Activated CD4-positive, alpha-beta T cell treated with anti-CD3 and anti-CD28 coated beads, Interleukin-2, Interleukin-6, amounts not matched to agents 100 ng/mL and 50 ng/mL, durations not matched to agents 16 hours and 8 hours (primary cell): ENCODE measurements at regions not wholly inside any gene's neighbourhood (a gene's known extent, or its start where the extent isn't known, plus 50 kb on each side); places are given as distances from the start of the nearest gene placed in this dataset.
"Not testable (repeated sequence)": the region's sequence is repeated elsewhere in the genome, so short reads cannot be mapped to it uniquely, and the experiment has no call there.

ENCODE experiments used
- DNase-seq: peaks from one replicate; pipeline ENCODE4 v3.0.0-alpha.2; 2020

DNA sequence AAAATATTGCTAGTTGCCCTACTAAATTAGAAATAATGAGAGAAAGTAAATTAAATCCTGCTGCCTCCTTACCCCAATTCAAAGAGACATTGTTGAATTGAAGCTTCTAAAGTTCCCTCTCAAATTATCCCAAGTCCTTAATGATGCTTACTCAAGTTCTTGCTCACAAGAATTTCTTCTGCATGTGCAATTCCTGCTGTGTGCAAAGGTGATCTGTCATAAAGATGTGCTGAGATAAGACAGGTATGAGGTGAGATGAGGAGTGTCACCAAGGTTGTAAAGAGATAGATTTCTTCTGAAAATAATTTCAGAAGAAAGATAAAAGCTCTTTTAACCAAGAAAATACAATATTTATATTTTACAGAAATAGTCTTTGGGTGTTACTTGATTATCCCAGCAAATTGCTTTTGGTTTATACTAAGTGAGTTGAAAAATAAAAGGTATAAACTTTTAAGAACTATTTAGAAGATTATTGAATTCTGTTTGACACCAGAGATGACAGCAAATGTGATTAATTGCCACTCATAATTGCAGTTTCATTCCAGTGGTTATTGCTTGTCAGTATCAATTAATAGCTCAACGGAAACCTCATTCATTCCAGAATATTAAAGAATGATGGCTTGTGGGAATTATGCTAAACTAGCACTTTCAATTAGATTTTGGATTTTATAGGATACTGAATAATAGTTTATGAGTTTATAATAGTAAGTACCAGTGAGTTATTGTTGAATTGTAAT lies 674.3 kb downstream of the STK39 start:
- no peak for DNase-seq

DNA sequence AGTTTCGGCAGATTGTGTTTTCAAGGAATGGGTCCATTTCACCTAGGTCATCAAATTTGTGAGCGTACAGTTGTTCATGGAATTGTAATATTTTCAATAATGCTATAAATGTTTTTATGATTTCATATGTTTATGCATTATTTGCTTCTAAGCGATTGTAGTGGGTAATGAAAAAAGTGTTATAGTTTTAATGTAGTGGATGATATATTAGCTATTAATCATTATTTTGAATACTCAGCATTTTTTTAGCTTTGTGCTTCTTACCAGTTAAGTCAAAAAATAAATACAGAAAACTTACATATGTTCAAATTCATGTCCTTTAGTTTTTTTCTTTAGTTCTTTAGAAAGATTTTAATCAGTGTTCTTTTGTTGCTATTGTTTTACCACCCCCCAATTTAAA lies 677.0 kb downstream of the STK39 start:
- no peak for DNase-seq

DNA sequence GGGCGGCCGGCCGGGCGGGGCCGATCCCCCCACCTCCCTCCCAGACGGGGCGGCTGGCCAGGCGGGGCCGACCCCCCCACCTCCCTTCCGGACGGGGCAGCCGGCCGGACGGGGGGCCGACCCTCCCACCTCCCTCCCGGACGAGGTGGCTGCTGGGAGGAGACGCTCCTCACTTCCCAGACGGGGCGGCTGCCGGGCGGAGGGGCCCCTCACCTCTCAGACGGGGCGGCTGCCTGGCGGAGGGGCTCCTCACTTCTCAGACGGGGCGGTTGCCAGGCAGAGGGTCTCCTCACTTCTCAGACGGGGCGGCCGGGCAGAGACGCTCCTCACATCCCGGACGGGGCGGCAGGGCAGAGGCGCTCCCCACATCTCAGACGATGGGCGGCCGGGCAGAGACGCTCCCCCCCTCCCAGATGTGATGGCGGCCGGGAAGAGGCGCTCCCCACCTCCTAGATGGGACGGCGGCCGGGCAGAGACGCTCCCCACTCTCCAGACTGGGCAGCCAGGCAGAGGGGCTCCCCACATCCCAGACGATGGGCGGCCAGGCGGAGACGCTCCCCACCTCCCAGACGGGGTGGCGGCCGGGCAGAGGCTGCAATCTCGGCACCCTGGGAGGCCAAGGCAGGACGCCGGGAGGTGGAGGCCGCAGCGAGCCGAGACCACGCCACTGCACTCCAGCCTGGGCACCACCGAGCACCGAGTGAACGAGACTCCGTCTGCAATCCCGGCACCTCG lies 675.8 kb downstream of the XIRP2 start:
- DNase-seq, result not testable (repeated sequence)

DNA sequence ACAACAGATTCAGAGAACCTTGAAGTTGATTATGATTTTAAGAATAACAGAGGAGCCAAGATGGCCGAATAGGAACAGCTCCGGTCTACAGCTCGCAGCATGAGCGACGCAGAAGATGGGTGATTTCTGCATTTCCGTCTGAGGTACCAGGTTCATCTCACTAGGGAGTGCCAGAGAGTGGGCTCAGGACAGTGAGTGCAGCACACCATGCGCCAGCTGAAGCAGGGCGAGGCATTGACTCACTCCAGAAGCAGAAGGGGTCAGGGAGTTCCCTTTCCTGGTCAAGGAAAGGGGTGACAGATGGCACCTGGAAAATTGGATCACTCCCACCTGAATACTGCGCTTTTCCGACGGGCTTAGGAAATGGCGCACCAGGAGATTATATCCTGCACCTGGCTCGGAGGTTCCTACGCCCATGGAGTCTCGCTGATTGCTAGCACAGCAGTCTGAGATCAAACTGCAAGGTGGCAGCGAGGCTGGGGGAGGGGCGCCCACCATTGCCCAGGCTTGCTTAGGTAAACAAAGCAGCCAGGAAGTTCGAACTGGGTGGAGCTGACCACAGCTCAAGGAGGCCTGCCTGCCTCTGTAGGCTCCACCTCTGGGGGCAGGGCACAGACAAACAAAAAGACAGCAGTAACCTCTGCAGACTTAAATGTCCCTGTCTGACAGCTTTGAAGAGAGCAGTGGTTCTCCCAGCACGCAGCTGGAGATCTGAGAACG lies 670.2 kb downstream of the XIRP2 start:
- not testable (repeated sequence) for DNase-seq

DNA sequence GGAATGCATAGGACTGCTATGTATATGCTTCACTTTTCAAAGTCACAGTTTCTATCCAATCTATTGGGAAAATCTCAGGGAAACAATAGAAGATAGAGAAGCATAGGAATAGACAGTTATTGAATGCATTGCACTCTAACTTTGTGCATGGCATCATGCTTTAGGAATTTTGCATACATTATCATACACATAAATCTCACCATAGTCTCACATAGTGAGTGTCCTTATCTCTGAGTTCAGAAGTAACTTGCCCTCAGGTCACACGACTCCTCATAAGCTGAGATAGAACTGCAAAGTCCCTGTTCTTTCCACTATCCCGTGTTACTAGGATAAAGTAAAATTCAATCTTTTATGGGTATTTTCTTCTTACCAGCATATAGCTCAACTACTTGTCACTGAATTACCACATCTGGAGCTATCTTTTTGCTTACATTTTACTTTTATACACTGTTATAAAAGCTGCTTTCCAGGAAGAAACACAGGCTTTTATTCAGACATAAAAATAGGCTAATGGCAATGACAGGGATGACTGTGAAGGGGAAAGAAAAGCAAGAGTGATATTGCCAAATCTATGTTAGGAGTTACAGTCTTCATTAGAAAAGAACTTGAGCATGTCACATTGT lies 666.9 kb downstream of the XIRP2 start:
- DNase-seq, result no peak

DNA sequence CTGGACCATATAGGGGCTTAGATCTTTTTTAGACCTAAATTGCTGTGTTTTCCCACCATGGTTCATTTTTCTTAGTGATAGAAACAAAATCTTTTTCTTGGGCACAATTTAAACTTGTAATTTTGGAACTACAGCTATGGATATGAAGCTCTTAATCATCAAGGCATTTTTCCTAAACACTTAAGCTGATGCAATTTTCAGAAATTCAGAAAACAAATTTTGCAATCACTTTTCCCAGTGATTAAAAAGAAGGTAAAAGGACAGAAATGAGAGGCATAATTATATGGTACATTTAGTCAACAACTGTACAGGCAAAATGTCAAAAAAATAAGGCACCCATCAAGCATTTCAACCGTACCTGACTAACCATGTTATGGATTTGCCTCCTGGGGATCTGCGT lies 665.4 kb downstream of the XIRP2 start:
- DNase-seq, result no peak

DNA sequence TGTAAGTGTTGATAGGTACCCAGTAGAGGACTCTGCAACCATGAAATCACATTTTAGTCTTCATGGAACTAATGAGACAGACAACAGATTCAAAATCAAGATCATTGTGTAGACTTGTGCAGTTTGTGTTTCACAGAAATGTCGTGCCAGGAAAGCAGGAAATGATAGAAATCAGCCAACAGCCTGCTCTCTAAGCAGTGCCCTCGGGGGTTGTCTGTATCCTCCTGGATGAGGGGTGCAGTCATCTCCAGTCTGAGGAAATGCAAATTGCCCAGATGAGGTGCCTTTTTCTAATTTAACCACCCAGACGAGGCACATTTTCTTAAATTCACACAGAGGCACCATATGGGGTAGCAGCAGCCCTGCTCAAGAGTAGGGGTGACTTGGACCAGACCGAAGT lies 663.1 kb downstream of the XIRP2 start:
- no peak for DNase-seq

DNA sequence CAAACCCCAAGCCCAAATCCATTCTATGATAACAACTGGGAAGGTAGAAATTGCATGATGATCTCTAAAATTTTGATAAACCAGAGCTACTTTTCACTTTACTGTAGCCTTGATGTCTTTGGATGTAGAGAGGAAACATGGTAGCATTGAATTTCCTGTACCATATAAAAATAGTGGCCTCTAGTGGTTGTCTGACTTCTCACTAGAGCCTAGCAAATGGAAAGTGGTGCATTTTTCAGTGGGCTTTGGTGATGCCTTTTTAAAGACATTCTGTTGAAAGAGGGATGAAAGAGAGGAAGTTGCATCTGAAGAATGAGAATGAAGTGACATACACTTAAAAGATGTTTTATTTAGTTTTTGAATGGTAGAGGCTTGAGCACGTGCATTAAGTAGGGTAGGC lies 662.2 kb downstream of the XIRP2 start:
- peak; percentile 8 for DNase-seq

DNA sequence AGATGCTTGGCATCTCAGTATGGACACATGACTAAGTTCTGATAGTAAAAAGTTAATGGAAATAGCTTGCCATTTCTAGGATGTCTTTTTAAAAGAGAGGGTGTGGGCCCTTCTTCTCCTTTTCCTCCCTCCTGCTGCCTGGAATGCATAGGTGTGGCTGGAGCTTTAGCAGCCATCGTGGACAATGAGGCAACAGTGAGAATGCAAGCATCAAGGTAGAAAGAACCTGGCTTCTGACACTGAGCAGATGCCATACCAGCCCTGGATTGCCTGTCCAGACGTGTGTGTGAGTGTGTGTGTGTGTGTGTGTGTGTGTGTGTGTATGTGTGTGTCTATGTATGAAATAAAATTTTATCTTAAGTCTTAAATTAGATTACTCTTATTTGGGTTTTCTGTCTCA lies 660.1 kb downstream of the XIRP2 start:
- DNase-seq, result no peak

DNA sequence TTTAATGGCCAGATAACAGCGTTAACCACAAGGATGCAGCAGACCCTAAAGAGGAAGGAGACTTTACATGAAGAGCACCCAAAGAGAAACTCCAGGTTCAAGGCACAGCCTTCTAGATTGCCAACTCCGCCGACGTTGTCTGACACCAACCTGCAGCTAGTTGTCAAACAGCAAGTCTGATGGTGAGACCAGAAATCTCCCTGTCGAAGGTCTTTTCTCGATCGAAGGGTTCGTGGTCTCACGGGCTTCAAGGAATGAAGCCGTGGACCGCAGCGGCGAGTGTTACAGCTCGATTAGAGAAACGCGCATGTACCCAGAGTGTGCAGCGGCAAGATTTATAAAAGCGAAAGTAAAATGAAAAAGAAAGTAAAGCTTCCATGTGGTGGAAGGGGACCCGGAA lies 656.3 kb downstream of the XIRP2 start:
- DNase-seq, result no peak

DNA sequence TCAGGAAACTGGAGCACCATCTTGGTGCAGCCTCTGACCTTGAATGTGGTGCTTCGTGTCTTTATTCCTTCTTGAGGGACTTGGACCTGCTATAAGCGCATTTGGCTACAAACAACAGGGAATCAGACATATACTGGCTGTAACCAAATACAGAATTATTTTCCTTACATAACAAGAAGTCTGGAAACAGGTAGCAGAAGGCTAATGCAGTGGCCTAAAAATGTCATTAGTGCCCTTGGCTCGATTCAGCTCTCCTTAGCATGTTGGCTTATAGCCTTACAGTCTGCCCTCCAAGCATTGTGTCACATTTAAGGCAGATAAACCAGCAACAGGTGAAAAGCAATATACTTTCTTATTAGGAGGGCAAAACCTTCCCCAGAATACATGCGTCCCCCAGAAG lies 655.4 kb downstream of the XIRP2 start:
- no peak for DNase-seq

DNA sequence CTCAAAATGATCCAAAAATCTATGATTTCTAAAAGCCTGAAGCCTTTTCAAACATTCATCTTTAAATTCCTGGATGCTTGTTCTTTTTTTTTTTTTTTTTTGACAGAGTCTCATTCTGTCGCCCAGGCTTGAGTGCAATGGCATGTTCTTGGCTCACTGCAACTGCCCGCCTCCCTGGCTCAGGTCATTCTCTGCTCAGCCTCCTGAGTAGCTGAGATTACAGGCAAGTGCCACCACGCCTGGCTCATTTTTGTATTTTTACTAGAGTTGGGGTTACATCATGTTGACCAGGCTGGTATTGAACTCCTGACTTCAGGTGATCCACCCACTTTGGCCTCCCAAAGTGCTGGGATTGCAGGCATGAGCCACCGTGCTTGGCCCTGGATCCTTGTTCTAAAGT lies 649.5 kb downstream of the XIRP2 start:
- DNase-seq, result no peak

DNA sequence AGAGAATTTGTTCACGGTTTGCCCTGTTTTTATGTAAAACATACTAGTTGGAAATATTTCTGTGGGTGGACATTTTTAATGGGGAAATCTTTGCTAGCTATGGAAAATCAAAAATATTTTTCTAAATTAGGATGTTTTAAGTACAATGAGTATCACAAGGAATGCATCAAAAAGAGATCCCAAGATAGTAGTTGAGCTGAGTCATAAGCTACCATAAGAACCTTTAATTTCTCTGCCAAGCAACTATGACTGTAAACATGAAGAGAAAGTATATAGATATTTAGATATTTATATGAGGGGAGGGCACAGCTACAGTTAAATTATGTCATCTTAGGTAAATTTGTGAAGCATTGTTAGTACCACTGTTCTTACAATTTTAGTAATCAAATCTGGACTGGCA lies 646.2 kb downstream of the XIRP2 start:
- no peak for DNase-seq

DNA sequence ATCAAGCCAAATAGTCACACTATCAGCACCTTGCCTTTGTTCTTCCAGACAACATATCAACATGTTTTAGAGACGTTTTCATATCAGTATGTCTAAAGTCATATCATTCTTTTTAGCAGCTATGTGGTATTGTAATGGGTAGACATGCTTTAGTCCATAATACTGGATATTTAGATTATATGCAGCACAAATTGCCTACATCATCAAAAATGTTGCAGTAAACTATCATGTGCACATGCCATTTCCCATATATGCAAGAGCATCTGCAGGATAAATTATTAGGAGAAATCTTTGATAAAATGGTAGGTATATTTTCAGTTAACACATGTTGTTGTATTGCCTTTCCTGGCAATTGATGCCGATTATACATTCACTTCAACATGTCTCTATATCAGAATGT lies 636.5 kb downstream of the XIRP2 start:
- no peak for DNase-seq

DNA sequence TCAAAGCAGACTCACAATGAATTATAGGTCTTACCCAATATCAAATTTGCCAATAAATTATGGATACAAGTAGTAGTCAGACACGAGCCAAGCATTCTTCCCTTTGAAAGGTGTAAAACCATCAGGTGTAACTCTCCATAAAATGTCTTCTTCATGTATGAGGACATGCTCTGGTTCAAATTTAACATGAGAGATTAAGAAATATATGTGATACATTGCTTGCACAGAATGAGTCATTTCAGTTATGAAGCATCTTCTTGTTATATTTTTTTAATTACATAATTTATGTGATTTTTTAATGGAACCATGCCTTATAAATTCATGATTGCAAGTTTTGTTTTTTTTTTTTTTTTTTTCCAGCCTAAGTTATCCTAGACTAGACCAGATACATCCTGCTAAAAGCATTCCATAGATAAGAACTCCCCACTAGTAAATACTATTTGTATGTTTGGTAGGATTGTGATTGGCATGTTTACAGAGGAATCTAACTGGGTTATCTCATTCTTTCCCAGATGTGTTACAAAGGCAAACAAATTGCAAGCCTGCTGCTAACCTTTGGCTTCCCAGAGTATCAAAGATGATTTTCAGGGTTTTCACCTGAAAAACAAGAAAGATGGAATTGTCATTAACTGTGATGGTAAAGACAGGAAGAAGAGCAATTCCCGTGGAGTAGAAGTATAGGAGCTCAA lies 621.9 kb downstream of the XIRP2 start:
- DNase-seq, result no peak

DNA sequence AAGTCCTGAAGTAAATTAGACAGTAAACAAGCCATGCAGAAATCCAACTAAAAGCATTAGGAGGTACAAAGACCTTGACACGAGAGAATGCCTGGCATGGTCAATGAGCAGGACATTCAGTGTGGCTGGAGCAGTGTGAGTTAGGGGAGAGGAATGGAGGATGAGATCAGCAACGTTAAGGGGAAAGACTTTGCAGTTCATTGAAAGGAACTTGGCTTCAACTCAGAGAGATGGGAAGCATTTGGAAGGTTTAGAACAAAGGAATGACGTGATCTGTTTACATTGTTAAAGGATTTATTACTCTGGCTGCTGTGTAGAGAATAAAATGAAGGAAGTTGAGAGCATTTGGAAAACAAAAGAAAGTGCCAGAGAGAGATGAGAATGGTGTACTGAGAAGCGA lies 621.3 kb downstream of the XIRP2 start:
- DNase-seq, result no peak

DNA sequence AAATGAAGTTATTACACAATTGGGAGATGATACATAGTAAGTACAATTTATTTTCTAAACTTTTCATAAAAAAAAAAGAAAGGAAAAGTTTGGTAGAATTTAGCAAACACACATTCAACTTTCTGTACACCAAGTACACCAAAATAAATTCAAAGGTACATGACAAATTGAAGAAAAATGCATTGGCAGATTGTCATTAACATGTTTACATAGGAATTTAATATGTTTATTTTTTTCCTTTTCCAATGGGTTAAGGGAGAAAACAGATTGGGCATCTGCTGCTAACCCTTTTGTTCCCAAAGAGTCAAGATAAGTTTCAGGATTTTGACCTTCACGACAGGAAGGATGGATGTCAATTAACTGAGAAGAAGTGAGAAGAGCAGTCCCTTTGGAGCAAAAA lies 620.4 kb downstream of the XIRP2 start:
- no peak for DNase-seq

DNA sequence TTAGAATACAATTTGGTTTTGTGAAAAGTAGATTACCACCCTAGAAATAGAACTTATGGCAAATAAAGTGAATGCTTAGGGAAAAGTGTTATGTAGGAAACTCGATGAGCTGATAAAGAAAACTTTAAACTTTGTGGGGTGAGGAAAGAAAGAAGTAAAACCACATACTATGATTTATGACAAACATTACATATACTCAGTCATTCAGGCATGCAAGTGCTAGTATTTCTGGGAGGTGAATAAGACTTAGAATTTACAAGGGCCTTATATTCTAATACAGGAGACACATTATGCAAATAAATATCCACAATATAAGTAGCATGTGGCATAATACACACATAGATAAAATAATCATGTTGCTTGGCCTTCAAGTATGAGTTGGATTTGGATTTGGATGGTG lies 618.1 kb downstream of the XIRP2 start:
- no peak for DNase-seq

DNA sequence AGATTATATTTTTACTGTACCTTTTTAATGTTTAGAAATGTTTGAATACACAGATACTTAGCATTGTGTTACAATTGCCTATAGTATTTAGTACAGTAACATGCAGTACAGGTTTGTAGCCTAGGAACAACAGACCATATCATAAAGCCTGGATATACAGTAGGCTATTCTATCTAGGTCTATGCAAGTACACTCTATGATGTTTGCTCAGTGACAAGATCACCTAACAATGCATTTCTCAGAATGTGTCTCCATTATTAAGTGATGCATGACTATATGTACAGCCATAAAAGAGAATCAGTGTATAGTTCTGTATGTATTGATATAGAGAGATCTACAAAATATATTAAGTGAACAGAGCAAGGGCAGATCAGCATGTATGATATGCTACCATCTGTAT lies 616.4 kb downstream of the XIRP2 start:
- DNase-seq, result no peak

DNA sequence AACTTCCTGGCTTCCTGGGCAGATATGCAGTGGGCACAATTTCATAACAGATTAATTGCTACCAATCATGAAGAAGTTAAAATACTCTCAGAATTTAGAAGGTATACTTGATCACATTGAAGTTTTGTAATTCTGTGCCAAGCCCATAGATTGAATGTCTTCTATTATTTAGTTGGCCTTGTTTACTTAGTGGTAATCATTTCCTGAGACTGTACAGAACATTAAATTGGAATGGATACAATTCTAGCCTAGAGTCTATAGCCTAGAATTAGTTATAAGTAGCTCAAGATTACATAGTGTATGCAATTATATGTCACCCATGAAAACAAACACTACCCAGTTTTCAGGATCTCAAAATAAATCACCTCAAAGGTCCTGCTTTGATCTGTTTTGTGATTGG lies 615.8 kb downstream of the XIRP2 start:
- DNase-seq, result no peak

DNA sequence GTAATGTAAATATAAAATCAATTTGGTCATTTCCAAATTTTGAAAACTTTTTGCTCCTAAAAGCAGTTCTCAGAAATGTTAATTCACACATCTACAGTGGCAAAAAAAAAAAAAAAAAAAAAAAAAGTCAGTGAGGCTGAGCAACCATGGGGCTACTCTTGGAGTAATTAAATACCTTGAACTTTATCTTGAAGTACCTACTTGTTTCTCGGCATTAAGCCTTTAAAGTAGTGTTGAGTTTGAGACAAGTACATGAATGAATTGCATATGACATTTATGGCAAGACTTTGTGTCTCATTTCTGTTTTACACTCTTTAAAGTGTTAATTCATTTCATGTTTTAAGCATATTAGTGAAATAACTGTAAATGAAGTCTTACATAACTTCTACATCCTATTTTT lies 613.3 kb downstream of the XIRP2 start:
- DNase-seq, result no peak

DNA sequence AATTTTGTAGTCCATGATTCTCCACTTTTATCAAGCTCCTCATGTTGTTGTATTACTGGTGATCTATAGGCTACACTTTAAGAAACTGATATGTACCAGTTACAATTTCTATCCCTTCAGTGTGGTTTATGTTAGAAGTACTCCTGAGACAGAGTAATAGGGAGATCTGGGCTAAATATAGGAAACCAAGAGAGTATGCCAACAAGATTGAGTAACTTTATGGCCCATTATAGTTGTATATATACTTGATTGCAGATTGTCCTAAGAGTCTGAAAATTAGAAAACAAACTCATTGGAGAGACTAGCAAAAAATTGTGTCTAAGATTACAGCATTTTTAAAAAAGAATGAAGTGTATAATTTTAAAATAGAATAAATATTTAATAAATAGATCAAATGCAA lies 605.6 kb downstream of the XIRP2 start:
- DNase-seq, result no peak

DNA sequence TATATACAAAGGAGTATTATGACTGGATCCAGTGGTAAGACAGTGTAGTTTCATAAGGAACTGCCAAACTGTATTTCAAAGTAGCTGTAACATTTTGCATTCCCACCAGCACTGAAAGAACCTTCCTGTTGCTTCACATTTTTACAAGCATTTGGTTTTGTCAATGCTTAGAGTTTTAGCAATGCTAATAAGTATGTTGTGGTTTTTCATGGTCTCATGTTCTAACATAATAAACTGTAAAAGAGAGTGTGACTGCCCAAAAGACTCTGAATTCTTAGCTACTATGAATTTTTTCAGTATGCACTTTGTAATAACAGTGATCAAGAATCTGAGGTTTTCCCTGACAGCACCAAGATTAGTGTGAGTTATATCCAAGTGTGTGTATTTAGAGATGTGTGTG lies 604.2 kb downstream of the XIRP2 start:
- DNase-seq, result no peak
